SIG-M5 treated with dmso at 0.1 percent for 504 hours (cell line): ENCODE measurements at regions not wholly inside any gene's neighbourhood (a gene's known extent, or its start where the extent isn't known, plus 50 kb on each side); places are given as distances from the start of the nearest gene placed in this dataset.
A peak's percentile ranks its signal among the peaks of the same experiment; 100 is the strongest.

ENCODE experiments used
- DNase-seq: peaks from one replicate; lab custom pipeline; 2025; ENCODE audit not compliant: unreplicated experiment; lab: John Stamatoyannopoulos, UW

DNA sequence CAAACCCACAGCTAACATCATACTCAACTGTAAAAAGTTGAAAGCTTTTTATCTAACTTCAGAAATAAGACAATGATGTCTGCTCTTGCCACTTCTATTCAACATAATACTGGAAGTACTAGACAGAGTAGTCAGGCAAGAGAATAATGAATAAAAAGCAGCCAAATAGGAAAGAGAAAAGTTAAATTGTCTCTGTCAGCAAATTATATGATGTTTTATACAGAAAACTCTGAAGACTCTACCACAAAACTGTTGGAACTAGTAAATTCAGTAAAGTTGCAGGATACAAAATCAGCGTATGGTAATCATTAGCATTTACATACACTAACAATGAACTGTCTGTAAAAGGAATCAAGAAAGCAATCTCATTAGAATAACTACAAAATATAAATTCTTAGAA lies 752.9 kb upstream of the CT83 start:
- no peak for DNase-seq

DNA sequence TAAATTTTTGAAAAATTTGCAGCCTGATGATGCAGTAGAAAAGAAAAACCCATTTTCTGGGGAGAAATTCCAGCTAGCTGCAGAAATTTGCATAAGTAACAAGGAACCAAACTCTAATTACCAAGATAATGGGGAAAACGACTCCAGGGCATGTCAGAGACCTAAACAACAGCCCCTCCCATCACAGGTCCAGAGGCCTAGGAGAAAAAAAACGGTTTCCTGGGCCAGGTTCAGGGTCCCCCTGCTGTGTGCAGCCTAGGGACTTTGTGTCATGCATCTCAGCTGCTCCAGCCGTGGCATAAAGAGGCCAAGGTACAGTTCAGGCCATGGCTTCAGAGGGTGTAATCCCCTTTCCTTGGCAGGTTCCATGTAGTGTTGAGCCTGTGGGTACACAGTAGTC lies 733.7 kb upstream of the CT83 start:
- no peak for DNase-seq

DNA sequence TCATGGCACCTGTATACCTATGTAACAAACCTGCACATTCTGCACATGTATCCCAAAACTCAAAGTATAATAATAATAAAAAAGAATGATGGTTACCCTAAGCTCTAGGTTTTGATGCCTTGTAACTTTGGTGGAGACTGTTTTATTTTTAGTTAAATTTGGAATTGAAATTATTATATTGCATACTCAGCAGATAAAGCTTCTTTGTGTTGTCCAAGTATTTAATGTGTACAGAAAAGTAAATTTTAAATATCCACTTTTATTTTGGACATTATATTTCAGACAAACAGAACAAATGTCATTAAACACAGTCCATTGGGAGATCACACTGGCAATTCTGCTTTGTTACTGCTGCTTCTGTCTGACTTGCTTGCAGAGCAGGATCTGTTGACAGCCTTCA lies 684.5 kb upstream of the CT83 start:
- no peak for DNase-seq

GRCh38 chrX:117138070-117138469 lies 675.3 kb upstream of the CT83 start:
- DNase-seq, result no peak

DNA sequence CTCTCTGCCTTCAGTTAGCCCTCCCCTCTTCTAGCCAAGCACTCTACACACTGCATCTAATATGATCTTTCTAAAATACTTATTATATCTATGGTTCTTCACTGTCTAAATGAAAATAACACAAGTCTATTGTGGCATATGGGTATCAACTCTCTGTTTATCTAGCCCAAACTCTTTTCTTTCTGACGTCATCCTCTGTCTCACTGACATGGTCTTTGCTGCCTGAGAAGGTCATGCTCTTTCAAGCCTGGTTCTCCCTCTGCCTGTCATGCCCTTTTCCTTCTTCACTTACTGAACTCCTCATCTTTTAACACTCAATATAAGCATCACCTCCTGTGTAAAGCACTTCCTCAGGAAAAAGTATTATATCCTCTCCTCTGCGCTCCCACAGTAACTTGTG lies 672.2 kb upstream of the CT83 start:
- DNase-seq, result no peak

- DNase-seq, result no peak
Observed at GRCh38 chrX:117120700-117121099, 657.9 kb upstream of the CT83 start.

GRCh38 chrX:117096528-117096927 lies 633.8 kb upstream of the CT83 start:
- DNase-seq, result no peak

DNA sequence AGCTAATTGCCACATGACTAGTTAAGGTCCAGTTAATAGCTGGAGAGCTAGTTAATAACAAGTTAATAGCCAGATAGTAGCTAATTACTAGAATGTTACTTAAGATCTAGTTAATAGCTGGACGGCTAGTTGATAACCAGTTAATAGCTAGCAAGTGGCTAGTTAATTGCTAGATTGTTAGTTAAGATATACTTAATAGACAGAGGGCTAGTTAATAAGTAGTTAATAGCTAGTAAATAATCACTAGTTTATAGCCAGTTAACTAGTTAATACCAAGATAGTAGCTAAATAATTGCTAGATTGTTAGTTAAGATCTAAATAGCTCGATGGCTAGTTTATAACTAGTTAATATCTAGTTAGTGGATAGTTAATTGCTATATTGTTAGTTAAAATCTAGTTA lies 632.6 kb upstream of the CT83 start:
- no peak for DNase-seq

GRCh38 chrX:117094149-117094548 lies 631.4 kb upstream of the CT83 start:
- no peak for DNase-seq

- no peak for DNase-seq
Observed at GRCh38 chrX:117093319-117093718, 630.5 kb upstream of the CT83 start.

- no peak for DNase-seq
Observed at GRCh38 chrX:117092641-117093040, 629.9 kb upstream of the CT83 start.

DNA sequence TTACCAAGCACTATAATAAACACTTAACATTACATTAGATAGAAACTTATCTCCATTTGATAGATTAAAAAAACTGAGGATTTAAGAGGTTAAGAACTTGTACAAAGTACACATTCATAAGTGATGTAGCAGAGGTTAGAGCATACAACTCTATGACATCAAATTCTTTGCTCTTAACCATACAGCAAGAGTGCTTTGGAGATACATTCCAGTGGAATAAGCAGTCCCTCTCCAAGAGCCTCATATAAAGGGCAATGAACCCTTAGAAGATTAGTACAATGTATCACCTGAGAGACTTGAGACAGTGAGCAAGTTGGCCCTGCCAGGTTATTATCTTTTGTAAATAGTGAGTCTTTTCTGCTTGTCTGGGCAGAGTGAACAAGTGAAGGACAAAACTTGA lies 600.4 kb upstream of the CT83 start:
- no peak for DNase-seq

DNA sequence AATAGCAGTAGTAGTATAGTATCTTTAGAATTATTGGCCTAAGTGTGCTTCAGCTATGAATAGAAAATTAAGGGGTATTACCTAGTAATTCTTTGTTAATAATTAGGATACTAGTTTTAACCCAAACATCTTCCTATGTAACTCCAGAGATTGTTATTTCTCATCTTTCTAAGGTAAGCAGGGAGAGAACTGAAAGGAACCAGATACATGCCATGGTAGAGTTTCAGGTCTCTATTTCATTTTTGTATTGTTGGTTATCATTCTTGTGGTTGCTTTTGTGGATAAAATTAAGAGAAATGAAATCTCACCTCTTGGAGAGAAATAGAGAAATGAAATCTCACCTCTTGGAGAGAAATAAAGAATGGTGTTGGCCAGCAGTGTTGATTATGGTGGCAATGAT lies 597.1 kb upstream of the CT83 start:
- no peak for DNase-seq

GRCh38 chrX:117053260-117053659 lies 590.5 kb upstream of the CT83 start:
- DNase-seq, result no peak

DNA sequence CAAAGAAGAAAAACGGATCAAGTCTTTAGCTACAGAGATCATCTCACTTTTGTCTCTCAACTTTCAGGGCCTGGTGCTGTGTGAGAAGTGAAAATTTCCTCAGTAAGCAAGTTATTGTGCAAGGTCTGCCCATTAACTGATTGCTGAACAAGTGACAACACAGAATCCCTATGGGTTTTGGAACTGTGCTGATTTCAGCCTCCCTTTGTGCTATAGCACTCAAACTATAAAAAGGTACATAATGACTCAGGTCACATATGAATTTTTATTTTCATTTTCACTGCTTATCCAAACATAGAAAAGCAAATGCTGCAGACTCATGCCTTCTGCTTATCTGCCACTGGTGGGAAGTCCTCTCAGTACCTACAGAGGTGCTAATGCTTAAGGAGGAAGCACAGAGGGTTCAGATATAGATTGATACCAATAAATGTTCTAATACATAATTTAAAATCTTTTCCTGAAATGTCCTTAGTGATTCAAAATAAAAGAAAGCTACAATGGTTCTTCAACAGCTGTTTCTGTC lies 576.2 kb upstream of the CT83 start:
- no peak for DNase-seq

DNA sequence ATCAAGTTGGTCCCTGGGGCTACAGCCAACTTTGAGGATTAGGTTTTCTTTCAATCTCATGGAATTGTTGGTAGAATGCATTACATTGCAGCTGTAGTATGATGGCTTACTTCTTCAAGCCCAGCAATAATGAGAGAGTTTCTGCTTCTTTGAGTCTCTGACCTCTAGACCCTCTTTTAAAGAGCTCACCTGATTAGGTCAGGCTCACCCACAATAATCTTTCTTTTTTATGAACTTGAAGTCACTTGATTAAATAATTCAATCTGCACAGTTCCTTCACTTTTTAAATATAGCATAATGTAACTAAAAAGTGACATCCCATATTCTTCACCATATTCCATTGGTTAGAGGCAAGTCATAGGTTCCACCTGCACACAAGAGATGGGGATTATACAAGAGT lies 547.5 kb upstream of the CT83 start:
- DNase-seq, result no peak

DNA sequence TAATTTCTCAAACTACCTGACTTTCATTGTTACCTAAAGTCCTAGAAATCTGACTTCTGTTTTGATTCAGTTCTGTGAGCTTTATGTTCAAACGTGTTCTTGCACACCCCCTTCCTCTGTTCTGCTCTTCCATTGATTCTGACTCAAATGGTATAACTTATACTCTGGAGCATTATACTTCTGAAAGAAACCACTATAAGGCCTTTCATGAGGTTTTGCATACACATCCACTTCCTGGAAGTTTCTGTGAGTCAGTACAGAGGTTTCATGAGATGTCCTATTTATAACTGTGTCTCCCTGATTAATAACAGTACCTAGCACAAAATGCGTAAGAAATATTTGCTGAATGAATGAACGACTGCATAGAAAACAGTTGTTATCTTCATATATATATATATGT lies 540.2 kb upstream of the CT83 start:
- DNase-seq, result no peak

DNA sequence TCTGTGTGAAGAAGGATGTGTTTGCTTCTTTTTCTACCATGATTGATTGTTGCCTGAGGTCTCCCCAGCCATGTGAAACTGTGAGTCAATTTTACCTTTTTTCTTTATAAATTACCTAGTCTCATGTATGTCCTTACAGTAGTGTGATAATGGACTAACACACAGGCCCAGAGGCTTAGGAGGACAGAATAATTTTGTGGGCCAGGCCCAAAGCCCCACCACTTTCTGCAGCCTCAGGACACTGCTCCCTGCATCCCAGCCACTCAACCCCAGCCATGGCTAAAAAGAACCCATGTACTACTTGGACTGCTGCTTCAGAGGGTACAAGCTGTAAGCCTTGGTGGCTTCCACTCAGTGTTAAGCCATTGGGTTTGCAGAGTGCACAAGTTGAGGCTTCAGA lies 512.7 kb upstream of the CT83 start:
- DNase-seq, result no peak

- no peak for DNase-seq
Observed at GRCh38 chrX:116972362-116972761, 509.6 kb upstream of the CT83 start.

DNA sequence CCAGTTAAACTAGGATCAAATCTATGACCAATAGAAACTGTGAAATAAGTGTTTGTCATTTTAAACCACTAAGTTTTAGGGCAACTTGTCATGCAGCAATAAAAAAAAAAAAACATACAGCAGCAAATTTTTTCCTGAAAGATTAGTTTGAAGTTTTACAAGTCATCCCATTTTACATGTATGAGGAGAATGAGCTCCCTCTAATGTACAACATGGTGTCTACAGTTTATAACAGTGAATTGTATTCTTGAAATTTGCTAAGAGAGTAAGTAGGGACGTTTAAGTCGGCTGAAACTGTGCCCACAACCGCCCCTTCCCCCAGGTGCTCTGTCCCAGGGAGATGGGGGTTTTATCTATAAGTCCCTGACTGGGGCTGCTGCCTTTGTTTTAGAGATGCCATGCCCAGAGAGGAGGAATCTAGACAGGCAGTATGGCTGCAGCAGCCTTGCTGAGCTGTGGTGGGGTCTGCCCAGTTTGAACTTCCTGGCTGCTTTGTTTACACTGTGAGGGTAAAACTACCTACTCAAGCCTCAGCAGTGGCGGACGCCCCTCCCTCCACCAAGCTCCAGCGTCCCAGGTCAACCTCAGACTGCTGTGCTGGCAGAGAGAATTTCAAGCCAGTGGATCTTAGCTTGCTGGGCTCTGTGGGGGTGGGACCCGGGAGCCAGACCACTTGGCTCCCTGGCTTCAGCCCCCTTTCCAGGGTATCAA lies 499.3 kb upstream of the CT83 start:
- peak; percentile 1 for DNase-seq

- no peak for DNase-seq
Observed at GRCh38 chrX:116930311-116930710, 467.5 kb upstream of the CT83 start.

DNA sequence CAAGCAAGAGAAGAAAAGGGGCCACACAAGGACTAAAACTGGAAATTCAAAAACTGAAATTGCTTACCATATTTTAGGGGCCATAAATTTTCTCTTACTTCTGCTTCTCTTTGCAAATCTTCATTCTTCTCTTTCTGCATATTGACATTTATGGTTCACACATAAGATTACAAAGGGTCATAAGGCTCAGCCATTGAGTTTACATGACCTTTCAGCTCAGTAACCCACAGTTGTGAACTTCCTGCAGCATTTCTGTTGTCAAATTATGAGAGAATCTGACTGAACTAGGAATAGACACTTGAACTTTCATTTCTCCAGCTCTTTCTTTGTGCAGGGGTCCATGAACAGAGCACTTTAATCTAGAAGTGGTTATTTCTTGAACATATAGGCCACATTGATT lies 434.8 kb upstream of the CT83 start:
- no peak for DNase-seq

DNA sequence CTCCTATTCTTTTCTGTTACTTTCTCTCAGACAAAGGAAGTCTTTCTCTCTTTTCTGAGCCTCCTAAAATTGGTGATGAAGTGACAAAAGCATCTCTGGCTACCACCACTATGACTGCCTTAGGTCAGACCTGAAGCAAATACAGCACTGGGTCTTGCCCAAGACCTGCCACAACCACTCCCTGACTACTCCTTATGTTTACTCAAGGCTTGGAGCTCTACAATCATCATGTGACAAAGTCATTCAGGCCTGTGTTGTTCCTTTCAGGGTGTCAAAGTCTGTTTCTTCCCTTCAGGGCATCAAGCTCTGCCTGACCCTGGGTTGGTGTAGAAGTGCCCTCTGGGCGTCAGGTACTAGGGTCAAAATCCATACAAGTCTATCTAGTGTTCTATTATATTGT lies 419.2 kb upstream of the CT83 start:
- peak; percentile 1 for DNase-seq
